ENCODE measurements at regions not wholly inside any gene's neighbourhood (a gene's known extent, or its start where the extent isn't known, plus 50 kb on each side); places are given as distances from the start of the nearest gene placed in this dataset.

- Histone ChIP-seq H3K36me3 (no peaks in the 10 kb centered on the region), H3K27ac (peak overlapping the region in 3 of 4 donors; percentile 35 to 55 (median 53)), H3K4me1 (peaks cover 0 to 16% (median 5%) of the 10 kb centered on the region in 4 donors), H3K27me3 (no peaks in the 10 kb centered on the region), H3K4me3 (no peak overlapping the region), H3K9me3 (no peaks in the 10 kb centered on the region)
- in situ Hi-C loops (cut with MboI; ENCODE audit: low pct_ligation_motif_present in 1 of 4, low pct_unique_long_range_greater_than_20kb in 1 of 4, low sequenced_read_pairs in 3 of 4), result no loop called here
- TF ChIP-seq EP300 (IDR thresholded peaks at IDR 0.05; ENCODE audit: low read depth) (no peak), CTCF (IDR thresholded peaks at IDR 0.05) (no peak), POLR2AphosphoS5 (IDR thresholded peaks at IDR 0.05) (no peak)
- DNase-seq, result no peak
- intact Hi-C loops (cut with DNase I; ENCODE audit: low total_unique reads), result no loop called here
- 41 to 59% methylated on average over 3 of the region's 3 CpGs for WGBS, 2 donors (ENCODE audit: low coverage in 1 of 2)
Measured at GRCh38 chr13:89057862-89058261, 1386.7 kb downstream of the SLITRK5 start.

- H3K9me3 ChIP-seq, result no peaks in the 10 kb centered on the region
- peak; percentile 42 for DNase-seq
- intact Hi-C loops (cut with DNase I; ENCODE audit: low total_unique reads), result no loop called here
- peak overlapping the region in 3 of 4 donors; percentile 4 to 73 (median 53) for H3K27ac ChIP-seq
- WGBS, 2 donors (ENCODE audit: low coverage in 1 of 2), result 57% methylated on average over 1 of the region's 1 CpG; no CpG with 5 or more reads in 1 of the 2 donors
- H3K4me1 ChIP-seq, result peaks cover 0 to 19% (median 5%) of the 10 kb centered on the region in 4 donors
- no peaks in the 10 kb centered on the region for H3K36me3 ChIP-seq
- H3K4me3 ChIP-seq, result no peak overlapping the region
- H3K27me3 ChIP-seq, result no peaks in the 10 kb centered on the region
- in situ Hi-C loops (cut with MboI; ENCODE audit: low pct_ligation_motif_present in 1 of 4, low pct_unique_long_range_greater_than_20kb in 1 of 4, low sequenced_read_pairs in 3 of 4), result no loop called here
- TF ChIP-seq POLR2A (IDR thresholded peaks at IDR 0.05) (no peak), POLR2AphosphoS5 (IDR thresholded peaks at IDR 0.05) (peak in 1 of 3 donors; percentile 26), EP300 (IDR thresholded peaks at IDR 0.05; ENCODE audit: low read depth) (no peak), CTCF (IDR thresholded peaks at IDR 0.05) (no peak)
Measured at GRCh38 chr13:89061821-89062220, 1390.7 kb downstream of the SLITRK5 start.

- Histone ChIP-seq H3K27me3 (no peaks in the 10 kb centered on the region), H3K36me3 (no peaks in the 10 kb centered on the region), H3K27ac (no peak overlapping the region), H3K9me3 (no peaks in the 10 kb centered on the region), H3K4me3 (no peak overlapping the region), H3K4me1 (peaks cover 0 to 11% (median 0%) of the 10 kb centered on the region in 4 donors)
- WGBS, 2 donors (ENCODE audit: low coverage in 1 of 2), result 28 to 32% methylated on average over 9 of the region's 9 CpGs
- TF ChIP-seq CTCF (IDR thresholded peaks at IDR 0.05) (peak; percentile 32 to 68 (median 57)), EP300 (IDR thresholded peaks at IDR 0.05; ENCODE audit: low read depth) (no peak)
- intact Hi-C loops (cut with DNase I; ENCODE audit: low total_unique reads), result no loop called here
- in situ Hi-C loops (cut with MboI; ENCODE audit: low pct_ligation_motif_present in 1 of 4, low pct_unique_long_range_greater_than_20kb in 1 of 4, low sequenced_read_pairs in 3 of 4), result no loop called here
- DNase-seq, result peak; percentile 12
Measured at GRCh38 chr13:89066868-89067466, 1395.8 kb downstream of the SLITRK5 start.

GRCh38 chr13:89072979-89073378 is 1401.8 kb downstream of the SLITRK5 start:
- no peak for DNase-seq
- H3K4me1 ChIP-seq, result no peaks in the 10 kb centered on the region
- H3K27ac ChIP-seq, result no peak overlapping the region
- H3K27me3 ChIP-seq, result no peaks in the 10 kb centered on the region
- TF ChIP-seq EP300 (IDR thresholded peaks at IDR 0.05; ENCODE audit: low read depth), result no peak
- no peak for TF ChIP-seq CTCF (IDR thresholded peaks at IDR 0.05)
- TF ChIP-seq POLR2A (IDR thresholded peaks at IDR 0.05), result no peak
- no peak for TF ChIP-seq POLR2AphosphoS5 (IDR thresholded peaks at IDR 0.05)
- H3K36me3 ChIP-seq, result no peaks in the 10 kb centered on the region
- intact Hi-C loops (cut with DNase I; ENCODE audit: low total_unique reads) (no loop called here), in situ Hi-C loops (cut with MboI; ENCODE audit: low pct_ligation_motif_present in 1 of 4, low pct_unique_long_range_greater_than_20kb in 1 of 4, low sequenced_read_pairs in 3 of 4) (no loop called here)
- WGBS, 2 donors (ENCODE audit: low coverage in 1 of 2), result 57 to 60% methylated on average over 1 of the region's 1 CpG
- H3K9me3 ChIP-seq, result no peaks in the 10 kb centered on the region
- H3K4me3 ChIP-seq, result no peak overlapping the region
